HG03064 (cell line): ENCODE measurements at regions not wholly inside any gene's neighbourhood (a gene's known extent, or its start where the extent isn't known, plus 50 kb on each side); places are given as distances from the start of the nearest gene placed in this dataset.
"Not testable (repeated sequence)": the region's sequence is repeated elsewhere in the genome, so short reads cannot be mapped to it uniquely, and the experiment has no call there.

Experiments
- ATAC-seq: cut with Tn5 transposase; IDR thresholded peaks from one replicate; pipeline ENCODE4 v1.9.1; 2021; ENCODE audit warnings: low read depth; ENCODE audit not compliant: unreplicated experiment

DNA sequence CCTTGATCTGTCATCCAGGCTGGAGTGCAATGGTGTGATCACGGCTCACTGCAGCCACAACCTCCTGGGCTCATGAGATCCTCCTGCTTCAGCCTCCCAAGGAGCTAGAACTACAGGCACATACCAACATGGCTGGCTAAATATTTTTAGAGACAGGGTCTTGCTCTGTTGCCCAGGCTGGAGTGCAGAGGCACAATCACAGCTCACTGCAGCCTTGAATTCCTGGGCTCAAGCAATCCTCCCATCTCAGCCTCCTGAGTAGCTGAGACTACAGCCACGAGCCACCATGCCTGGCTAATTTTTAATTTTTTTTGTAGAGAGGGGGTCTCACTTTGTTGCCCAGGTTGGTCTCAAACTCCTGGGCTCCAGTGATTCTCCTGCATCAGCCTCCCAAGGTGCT is 106.3 kb upstream of the ZNF536 start:
- not testable (repeated sequence) for ATAC-seq

DNA sequence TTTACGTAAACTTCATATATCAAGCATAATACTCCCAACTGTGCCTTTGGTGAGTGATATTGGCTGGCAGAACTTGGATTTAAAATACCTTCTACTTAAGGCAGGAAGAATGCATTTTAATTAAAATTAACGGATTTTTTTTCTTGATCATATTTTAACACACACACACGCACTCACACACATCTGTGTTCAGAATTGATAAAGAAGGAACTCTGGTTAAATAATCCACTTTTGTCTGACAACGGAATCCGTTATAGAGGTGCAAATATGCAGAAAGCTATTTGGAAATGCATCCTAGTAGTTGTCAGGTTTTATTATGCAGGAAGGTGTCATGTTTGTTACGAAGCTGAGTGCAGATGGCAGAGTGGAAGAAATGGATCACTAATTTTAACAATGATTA is 105.5 kb upstream of the ZNF536 start:
- no peak for ATAC-seq

DNA sequence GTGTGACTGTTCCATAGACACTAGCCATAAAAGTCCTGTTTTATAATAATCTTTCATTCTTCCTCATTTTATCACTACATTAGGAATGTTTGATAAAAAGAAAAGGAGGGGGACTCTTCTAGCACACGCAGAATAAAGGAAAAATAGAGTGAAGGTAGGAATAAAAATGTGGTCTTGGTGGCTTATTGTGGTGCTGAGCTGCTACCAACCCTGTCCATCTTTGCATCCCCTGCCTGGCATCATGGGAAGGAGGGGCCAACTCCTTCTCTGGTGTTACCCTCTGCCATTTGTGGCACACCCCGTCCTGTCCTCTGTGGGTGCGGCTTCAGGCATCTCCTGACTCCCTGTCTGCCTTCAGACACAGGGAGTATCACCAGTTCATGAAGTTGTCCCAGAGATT is 104.9 kb upstream of the ZNF536 start:
- no peak for ATAC-seq

DNA sequence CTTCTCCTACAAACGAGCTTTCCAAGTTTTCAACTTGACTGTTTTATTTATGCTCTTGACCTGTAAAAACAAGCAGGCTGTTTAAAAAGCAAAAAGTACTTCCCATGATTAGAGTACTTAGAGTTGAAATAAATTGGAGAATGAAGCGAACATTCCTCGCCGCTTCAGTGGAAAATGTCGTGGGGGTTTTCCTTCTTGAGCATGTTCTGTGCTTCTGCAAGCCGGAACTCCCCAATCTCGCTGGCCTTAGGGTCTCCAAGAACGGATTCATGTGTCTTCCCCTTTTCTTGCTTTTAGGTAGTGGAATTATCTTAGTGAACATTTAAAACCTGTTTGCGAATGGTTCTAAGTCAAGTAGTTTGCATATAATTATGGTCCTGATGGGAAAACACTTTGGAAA is 103.6 kb upstream of the ZNF536 start:
- ATAC-seq: no peak

DNA sequence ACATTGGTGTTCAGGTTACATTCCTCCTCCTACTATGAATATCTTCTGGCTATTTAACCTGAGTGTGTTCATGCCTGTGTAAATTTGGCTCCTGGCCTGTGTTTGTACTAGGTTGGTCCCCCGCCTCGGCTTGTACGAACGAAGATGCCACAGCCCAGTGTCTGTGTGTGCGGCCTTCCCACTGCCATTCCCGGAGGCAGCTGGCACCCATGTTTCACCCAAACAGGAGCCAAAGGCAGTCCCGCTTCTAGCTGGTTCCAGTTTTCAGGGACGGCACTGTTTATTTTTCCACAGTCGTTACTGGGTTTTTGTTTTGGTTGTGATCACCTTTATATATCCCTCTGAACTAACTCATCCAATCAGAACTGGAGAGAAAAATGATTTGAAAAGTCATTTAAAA is 102.5 kb upstream of the ZNF536 start:
- no peak for ATAC-seq

DNA sequence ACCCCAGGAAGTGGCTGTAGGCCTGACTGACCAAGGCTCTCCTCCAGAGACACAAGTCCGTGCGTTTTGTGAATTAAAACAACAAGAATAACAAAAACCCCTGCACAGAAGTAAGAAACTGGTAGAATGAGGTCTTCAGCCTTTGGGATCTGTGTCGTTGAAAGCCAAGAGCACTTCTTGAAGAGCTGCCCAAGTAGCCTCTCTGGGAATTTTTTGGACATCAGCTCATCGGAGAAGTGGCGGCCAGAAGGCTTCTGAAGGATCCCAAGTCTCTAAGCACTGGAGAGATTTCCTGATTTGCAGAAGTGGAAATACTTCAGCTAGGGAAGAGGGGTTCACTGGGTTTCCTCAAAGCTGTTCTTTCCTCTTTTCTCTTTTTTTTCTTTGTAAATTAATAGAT is 100.4 kb upstream of the ZNF536 start:
- ATAC-seq: no peak

DNA sequence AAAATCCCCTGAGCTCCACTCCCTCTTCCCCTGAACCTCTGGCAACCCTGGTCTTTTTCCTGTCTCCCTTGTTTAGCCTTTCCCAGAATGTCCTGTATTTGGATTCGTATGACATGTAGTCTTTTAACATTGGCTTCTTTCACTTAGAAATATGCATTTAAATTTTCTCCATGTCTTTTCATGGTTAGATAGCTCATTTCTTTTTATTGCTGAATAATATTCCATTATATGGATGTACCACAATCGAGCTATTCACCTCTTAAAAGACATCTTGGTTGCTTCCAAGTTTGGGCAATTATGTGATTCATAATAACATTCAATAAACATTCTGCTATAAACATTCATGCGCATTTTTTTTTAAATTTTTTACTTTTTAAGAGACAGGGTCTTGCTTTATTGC is 99.6 kb upstream of the ZNF536 start:
- no peak for ATAC-seq

DNA sequence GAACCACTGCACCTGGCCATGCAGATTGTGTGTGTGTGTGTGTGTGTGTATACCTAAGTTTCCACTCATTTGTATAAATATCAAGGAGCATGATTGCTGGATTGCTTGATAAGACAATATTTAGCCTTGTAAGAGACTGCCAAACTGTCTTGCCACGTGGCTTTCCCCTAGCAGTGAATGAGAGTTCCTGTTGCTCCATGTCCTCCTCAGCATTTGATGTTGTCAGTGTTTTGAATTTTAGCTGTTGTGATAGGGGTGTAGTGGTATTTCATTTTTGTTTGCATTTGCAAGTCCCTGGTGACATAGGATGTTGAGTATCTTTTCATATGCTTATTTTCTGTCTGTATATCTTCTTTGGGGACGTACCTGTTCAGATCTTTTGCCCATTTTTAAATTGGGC is 99.0 kb upstream of the ZNF536 start:
- no peak for ATAC-seq

DNA sequence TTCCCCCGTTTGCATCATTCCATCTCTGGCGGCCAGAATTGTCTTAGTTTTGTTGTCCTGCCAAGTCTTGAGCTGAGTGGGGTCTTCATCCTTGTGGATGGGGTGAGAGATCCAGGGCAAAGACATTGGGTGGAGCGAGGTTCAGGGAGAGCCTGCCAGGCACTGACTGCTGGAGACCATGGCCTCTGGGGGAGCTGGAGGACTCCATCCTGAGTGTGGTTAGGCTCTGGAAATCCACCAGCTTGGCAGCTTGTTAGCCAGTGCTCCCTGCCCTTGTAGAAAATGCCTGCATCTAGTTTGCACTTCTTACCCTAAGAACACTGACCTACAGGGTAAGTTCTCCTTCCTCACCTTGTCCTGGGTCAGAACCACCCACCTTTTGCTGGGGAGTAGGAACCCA is 97.2 kb upstream of the ZNF536 start:
- ATAC-seq: no peak

DNA sequence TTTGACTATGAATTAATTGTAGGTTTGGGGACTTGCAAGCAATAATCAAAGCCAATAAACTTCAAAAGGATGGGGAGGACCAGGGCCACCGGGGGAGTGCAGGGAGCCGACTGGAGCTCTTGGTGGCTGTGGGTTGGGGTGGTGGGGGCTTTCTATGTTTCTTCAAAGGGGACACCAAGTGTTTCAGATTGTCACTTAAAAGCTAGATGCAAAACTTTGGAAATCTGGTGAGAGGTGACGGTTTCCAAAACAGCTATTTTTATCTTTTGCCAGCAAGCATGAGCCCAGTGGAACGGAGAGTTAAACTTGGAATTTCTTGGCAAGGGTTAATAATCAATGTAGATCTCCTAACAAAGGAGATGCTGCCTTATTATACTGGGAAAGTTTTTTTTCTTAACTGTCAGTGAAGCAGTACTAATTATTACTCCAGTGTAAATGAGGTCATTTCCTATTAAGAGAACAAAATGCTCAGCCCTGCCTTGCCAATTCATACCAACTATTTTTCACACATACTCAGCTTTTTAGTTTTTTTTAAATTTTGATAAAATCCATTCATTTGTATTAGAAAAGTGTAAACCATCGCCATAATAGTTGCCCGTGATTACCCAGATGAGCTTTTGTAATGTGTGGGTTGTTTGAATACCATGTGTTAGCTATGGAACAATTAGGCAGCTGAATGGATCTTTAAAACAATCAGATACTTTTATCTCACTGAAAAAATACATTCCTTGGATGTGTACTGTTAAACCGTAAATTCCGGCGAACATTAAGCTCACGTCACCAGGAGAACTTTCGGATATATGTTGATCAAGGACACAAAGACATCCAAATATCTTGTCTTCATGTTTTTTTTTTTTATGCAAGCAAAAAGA is 95.9 kb upstream of the ZNF536 start:
- no peak for ATAC-seq

DNA sequence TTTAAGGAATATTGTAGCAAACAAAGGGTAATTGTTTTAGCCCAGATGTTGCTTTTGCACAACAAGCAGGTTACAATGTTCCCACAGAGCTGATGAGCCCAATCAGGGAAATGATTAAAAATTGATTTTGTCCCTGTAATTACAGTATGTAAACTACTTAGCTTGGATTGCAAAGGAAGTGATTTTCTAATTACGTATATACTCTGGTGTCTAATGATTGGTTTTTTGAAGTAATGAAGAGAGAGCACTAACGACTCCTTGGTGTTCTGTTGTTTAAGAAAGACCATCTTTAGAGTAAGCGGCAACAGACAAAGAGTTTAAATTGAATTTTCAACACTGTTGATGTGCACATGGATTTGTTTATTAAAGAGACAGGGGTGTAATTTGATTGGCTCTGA is 95.3 kb upstream of the ZNF536 start:
- no peak for ATAC-seq

DNA sequence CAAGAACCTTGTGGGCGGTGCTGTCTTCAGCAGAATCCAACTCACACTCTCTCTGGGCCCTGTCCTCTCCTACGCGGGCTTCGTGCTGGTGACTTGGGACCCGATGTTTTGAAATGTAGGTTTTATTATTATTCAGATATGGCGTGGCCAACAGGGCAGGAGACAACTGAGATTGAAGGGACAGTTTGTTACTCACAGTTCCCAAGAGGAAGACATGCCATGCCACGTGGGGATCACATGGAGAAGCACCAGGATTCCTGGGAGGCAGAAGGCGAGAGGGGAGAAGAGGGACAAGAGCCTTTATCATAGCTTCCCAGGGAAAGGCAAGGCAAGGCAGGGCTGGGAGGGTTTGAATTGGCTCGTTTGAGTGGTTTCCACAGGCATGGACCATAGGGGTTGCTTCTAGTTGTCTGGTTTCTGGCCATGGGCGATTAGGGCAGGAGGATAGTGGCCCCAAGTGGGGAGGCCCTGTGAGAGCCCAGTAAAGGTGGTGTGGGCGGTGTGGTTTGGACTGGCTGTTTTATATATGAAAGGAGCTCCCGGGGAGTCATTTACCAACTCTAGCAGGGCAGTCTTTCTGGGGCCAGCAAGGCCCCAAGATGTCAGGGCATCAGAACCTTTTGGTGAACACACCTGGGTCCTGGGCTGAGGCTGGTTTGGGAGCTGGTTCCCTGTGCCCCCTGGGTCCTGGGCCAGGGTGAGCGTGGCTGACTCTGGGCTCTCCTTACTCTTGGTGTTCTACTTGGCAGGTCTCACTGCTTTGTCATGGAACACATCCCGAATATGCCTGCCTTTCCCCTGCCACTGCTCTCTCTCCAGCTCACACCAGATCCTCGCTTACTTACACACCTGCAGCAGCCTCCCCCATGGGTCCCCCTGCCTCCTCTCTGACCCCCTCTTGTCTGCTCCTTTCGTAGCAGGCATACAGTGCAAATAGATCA is 94.0 kb upstream of the ZNF536 start:
- no peak for ATAC-seq

DNA sequence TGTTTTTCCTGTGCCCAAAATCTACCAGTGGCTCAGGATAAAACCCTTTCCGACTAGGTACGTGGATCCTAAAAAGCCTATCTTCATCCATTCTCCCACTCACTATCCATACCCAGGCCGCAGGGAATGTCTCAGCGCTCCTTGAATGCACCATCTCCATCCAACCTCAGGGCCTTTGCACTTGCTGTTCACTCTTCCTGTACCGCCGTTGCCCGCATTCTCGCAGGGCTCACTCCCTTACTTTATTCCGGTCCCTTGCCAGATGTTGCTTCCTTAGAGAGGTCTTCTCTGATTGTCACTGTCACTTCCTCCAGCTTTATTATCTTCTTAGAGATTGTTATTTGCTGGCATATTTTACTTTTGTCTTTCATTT is 93.3 kb upstream of the ZNF536 start:
- no peak for ATAC-seq

DNA sequence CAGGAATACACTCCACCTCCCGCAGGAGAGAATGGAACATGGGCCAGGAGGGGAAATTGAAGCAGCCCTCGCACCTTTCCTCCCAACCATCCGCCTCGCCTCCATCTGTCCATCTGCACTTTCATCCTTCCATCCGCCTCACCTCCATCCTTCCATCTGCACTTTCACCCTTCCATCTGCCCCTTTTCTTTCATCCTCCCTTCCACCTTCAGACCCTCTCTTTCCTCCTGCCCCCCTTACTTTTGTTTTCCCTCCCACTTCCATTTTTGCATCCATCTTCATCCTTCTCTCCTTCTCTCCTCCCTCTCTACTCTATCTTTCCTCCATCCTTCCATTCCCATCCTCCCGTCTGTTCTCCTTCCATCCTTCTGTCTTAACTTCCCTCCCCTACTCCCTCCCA is 92.2 kb upstream of the ZNF536 start:
- ATAC-seq: no peak

DNA sequence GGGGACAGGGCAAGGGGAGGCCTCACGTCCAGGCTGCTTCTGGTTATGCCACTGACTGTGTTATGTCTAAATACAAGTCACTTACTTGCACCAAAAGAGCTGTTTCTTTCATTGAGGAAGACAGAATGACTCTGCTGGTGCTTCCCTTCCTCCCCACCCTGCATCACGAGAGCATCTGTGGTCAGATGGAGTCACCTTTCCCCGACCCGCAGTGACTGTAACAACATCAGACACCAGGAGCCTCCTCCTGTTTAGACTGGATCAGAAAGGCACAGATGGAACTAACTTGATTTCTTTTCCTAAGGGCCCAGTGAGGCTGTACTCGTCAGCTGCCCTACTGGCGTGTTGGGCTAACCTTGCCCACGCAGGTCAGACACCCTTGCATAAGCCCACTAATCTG is 90.3 kb upstream of the ZNF536 start:
- ATAC-seq: no peak

DNA sequence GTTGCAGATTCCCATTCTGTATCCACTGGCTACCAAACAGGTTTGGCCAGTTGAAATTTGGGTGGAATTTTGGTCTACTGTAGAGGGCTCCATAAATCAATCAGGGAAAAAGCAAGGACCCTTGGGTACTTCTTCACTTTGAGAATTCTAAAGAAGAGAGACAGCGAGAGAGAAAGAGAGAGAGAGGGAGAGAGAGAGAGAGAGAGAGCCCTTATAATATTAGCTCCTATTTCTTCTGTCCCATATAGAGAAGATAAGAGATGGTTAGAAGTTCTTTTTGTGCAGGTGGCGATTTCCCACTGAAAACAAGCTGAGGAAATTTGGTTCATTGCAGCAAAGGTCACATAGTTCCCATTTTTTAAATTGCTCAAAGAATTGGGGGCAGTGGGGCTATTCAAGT is 88.6 kb upstream of the ZNF536 start:
- no peak for ATAC-seq

DNA sequence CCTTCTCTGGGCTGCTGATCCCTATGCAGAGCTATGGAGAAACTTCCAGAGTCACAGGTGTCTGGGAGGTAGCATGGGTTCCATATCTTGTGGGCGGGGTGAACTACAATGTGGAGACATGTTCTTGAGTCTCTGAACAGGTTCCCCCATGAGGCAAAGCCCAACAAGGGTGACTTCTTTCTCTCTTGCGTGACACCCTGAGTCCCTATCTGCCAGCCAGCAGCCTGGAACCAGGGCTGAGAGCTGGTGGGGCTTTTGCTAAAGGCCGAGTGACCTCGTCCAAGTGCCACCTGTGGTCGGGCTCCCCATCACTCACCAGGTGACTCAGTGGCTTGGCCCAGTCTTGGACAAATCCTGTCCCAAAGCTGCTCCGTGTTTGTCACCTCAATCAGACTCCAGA is 88.0 kb upstream of the ZNF536 start:
- ATAC-seq: no peak

DNA sequence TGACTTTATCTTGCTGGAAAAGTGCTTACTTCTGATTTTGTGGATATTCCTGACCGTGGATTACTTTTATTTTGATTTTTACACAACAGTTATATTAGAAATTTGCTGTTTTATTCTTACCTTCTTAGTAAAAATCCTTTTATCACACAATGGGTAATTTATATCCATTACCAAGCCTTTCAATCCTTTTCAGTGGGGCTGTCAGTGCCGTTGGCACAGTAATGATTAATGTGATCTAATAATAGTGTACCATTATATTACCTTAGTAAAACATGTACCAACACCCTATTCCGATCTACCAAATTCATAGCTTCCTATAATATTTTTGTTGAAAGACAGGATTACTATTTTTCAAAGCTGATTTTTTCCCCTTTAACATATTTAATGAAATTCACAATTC is 87.3 kb upstream of the ZNF536 start:
- no peak for ATAC-seq

DNA sequence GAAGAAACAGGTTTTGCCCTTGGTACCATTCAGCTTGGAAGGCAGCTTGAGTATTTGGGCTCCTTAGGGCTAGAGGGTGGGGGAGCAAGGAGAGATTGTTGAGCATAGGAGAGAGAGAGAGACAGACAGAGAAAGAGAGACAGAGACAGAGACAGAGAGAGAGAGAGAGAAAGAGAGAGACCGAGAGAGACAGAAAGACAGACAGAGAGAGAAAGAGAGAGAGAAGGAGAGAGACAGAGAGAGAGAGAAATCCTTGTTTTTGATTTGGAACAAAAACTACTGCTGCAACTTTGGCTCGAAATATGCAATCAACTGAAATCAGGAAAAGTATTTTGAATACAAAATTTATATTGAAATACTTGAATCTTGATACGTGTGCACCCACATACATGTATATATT is 85.8 kb upstream of the ZNF536 start:
- ATAC-seq: no peak

DNA sequence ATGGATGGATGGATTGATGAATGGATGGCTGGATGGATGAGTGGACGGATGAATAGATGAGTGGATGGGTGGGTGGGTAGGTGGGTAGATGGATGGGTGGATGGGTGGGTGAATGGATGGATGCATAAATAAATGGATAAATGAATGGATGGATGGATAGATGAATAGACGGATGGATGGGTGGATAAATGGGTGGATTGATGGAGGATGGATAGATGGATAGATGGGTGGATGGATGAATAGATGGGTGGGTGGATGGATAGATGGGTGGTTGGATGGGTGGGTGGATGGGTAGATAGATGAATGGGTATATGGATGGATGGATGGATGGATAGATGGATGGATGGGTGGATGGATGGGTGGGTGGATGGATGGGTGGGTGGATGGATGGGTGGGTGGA is 84.9 kb upstream of the ZNF536 start:
- no peak for ATAC-seq

DNA sequence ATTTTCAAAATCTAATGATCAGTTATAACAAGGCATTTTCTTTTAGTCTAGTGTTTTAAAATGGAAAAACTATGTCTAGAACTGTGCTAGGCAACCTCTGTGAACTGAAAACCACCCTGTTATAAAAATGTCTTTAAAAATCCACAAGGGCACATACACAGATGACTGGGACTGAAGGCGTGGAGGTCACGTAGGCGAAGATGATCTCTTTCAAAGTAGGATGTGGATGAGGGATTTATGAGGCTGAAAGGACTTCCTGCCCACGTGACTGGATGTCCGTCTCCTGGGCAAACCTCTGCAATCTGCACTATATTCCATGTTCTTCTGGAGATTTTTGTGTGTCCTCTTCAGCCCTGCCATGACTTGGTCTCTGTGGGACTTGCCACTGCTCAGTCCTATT is 84.2 kb upstream of the ZNF536 start:
- no peak for ATAC-seq

DNA sequence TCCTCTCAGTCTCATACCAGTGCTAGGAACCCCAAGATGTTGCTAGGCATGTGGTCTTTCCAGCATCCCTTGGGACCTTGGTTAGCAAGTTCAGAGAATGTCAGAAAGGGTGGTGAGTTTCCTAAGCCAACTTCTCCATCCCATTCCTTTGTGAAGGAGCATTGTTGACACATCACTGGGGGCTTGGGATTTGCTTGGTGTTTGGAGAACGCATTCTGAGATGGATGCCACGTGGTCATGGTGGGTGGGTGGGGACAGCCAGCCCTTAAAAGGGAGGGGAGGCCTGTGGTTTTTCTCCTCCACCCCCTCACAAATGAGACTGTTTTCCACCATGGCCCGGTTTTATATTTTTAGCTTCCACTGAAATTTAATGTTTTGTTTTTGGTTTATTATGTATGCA is 83.3 kb upstream of the ZNF536 start:
- no peak for ATAC-seq
